ENCODE measurements at regions not wholly inside any gene's neighbourhood (a gene's known extent, or its start where the extent isn't known, plus 50 kb on each side); places are given as distances from the start of the nearest gene placed in this dataset.

- Histone ChIP-seq H3K4me3 (no peak overlapping the region), H3K4me1 (ENCODE audit: insufficient read depth) (no peaks in the 10 kb centered on the region), H3K9me2 (ENCODE audit: insufficient read depth) (no peaks in the 10 kb centered on the region), H3K4me2 (no peak overlapping the region), H2AFZ (no peak overlapping the region), H3K36me3 (ENCODE audit: insufficient read depth) (no peaks in the 10 kb centered on the region), H3K27me3 (ENCODE audit: insufficient read depth) (no peaks in the 10 kb centered on the region), H4K20me1 (replicated peaks; ENCODE audit: insufficient read depth) (no peaks in the 10 kb centered on the region), H3F3A (replicated peaks; ENCODE audit: low read depth) (no peaks in the 10 kb centered on the region), H3K79me2 (replicated peaks; ENCODE audit: insufficient read depth) (no peaks in the 10 kb centered on the region), H3K27ac (ENCODE audit: low read depth) (no peak overlapping the region)
- H3K27ac Mint-ChIP-seq: no peak overlapping the region
- no peaks in the 10 kb centered on the region for H3K4me1 Mint-ChIP-seq
- ATAC-seq: no peak
- H3K4me3 Mint-ChIP-seq: no peak overlapping the region
- no peak for DNase-seq (ENCODE audit: low spot score)
- H3K9me3 Mint-ChIP-seq: no peaks in the 10 kb centered on the region
- H3K36me3 Mint-ChIP-seq (ENCODE audit: low read depth): no peaks in the 10 kb centered on the region
- no peaks in the 10 kb centered on the region for H3K27me3 Mint-ChIP-seq (ENCODE audit: insufficient read depth, low read depth, poor library complexity)
- no peak for TF ChIP-seq ZNF331 (CRISPR knock-in tag; IDR thresholded peaks at IDR 0.05; ENCODE audit: low read depth)
- TF ChIP-seq, protein P1, sequence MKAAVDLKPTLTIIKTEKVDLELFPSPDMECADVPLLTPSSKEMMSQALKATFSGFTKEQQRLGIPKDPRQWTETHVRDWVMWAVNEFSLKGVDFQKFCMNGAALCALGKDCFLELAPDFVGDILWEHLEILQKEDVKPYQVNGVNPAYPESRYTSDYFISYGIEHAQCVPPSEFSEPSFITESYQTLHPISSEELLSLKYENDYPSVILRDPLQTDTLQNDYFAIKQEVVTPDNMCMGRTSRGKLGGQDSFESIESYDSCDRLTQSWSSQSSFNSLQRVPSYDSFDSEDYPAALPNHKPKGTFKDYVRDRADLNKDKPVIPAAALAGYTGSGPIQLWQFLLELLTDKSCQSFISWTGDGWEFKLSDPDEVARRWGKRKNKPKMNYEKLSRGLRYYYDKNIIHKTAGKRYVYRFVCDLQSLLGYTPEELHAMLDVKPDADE (IDR thresholded peaks at IDR 0.05): no peak
Measured at GRCh38 chr2:188659656-188660406, 314.3 kb upstream of the COL3A1 start.

DNA sequence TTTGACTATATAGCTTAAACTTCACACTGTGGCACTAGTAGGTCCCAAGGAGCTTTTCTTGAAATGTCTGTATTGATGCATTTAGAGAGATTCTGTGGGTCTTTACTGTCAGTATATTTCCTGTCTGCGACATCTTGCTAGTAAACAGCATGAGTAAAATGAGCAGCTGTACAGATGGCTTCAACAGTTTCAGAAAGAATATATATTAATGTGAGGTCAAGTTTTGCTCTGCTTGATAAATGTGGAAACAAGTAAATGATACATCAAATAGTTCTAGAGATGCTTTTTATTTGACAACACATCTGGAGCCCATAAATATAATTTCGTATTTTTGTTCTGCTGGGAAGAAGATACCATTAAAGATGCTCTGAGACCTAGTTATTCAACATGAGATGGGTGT lies 310.9 kb upstream of the COL3A1 start:
- no peak for TF ChIP-seq ZNF114 (CRISPR knock-in tag; IDR thresholded peaks at IDR 0.05)
- no peak for TF ChIP-seq NANOG (IDR thresholded peaks at IDR 0.05; ENCODE audit: borderline replicate concordance)
- Histone ChIP-seq H3K79me2 (replicated peaks; ENCODE audit: insufficient read depth) (no peaks in the 10 kb centered on the region), H3K27me3 (ENCODE audit: insufficient read depth) (no peaks in the 10 kb centered on the region), H3K27ac (ENCODE audit: low read depth) (no peak overlapping the region), H3K4me1 (ENCODE audit: insufficient read depth) (peaks cover 9% of the 10 kb centered on the region), H2AFZ (no peak overlapping the region), H3K9me2 (ENCODE audit: insufficient read depth) (no peaks in the 10 kb centered on the region), H3K4me2 (no peak overlapping the region), H3K36me3 (ENCODE audit: insufficient read depth) (no peaks in the 10 kb centered on the region), H4K20me1 (replicated peaks; ENCODE audit: insufficient read depth) (no peaks in the 10 kb centered on the region), H3K4me3 (no peak overlapping the region), H3F3A (replicated peaks; ENCODE audit: low read depth) (no peaks in the 10 kb centered on the region)
- no peak for ATAC-seq
- Mint-ChIP-seq H3K27me3 (ENCODE audit: insufficient read depth, low read depth, poor library complexity) (no peaks in the 10 kb centered on the region), H3K4me3 (no peak overlapping the region), H3K36me3 (ENCODE audit: low read depth) (no peaks in the 10 kb centered on the region), H3K27ac (no peak overlapping the region), H3K9me3 (no peaks in the 10 kb centered on the region), H3K4me1 (peaks cover 11% of the 10 kb centered on the region)
- no peak for DNase-seq (ENCODE audit: low spot score)

- H4K20me1 ChIP-seq (replicated peaks; ENCODE audit: insufficient read depth): no peaks in the 10 kb centered on the region
- no peak for DNase-seq (ENCODE audit: low spot score)
- H3F3A ChIP-seq (replicated peaks; ENCODE audit: low read depth): no peaks in the 10 kb centered on the region
- Mint-ChIP-seq H3K4me3 (no peak overlapping the region), H3K27ac (no peak overlapping the region), H3K9me3 (no peaks in the 10 kb centered on the region), H3K36me3 (ENCODE audit: low read depth) (no peaks in the 10 kb centered on the region), H3K4me1 (peaks cover 11% of the 10 kb centered on the region), H3K27me3 (ENCODE audit: insufficient read depth, low read depth, poor library complexity) (no peaks in the 10 kb centered on the region)
- no peaks in the 10 kb centered on the region for H3K79me2 ChIP-seq (replicated peaks; ENCODE audit: insufficient read depth)
- H3K27me3 ChIP-seq (ENCODE audit: insufficient read depth): no peaks in the 10 kb centered on the region
- no peaks in the 10 kb centered on the region for H3K36me3 ChIP-seq (ENCODE audit: insufficient read depth)
- no peak overlapping the region for H3K4me2 ChIP-seq
- H3K4me3 ChIP-seq: no peak overlapping the region
- H3K9me2 ChIP-seq (ENCODE audit: insufficient read depth): no peaks in the 10 kb centered on the region
- ATAC-seq: no peak
- no peak overlapping the region for H3K27ac ChIP-seq (ENCODE audit: low read depth)
- no peak overlapping the region for H2AFZ ChIP-seq
- H3K4me1 ChIP-seq (ENCODE audit: insufficient read depth): peaks cover 9% of the 10 kb centered on the region
- no peak for TF ChIP-seq EZH2phosphoT487 (IDR thresholded peaks at IDR 0.05; ENCODE audit: unreplicated experiment)
- TF ChIP-seq NANOG (IDR thresholded peaks at IDR 0.05; ENCODE audit: borderline replicate concordance): no peak
- no peak for TF ChIP-seq ZNF331 (CRISPR knock-in tag; IDR thresholded peaks at IDR 0.05; ENCODE audit: low read depth)
- TF ChIP-seq ZNF114 (CRISPR knock-in tag; IDR thresholded peaks at IDR 0.05): no peak
- TF ChIP-seq, protein P1 (IDR thresholded peaks at IDR 0.05): no peak
- TF ChIP-seq ZNF462 (CRISPR knock-in tag; IDR thresholded peaks at IDR 0.05): no peak
- no peak for TF ChIP-seq STAT1 (IDR thresholded peaks at IDR 0.05; ENCODE audit: unreplicated experiment)
- TF ChIP-seq POLR2AphosphoS5 (IDR thresholded peaks at IDR 0.05; ENCODE audit: low read depth): no peak
Measured at GRCh38 chr2:188664416-188664815, 309.8 kb upstream of the COL3A1 start.
